ENCODE measurements at regions not wholly inside any gene's neighbourhood (a gene's known extent, or its start where the extent isn't known, plus 50 kb on each side); places are given as distances from the start of the nearest gene placed in this dataset.

- no peaks in the 10 kb centered on the region for H3K9me3 ChIP-seq
- H3K27me3 ChIP-seq (replicated peaks; ENCODE audit: insufficient read depth): peaks cover 2% of the 10 kb centered on the region
- no peak overlapping the region for H3K27ac ChIP-seq
- no peak for DNase-seq (ENCODE audit: low spot score)
- intact Hi-C loops (cut with DNase I): no loop called here
- no peak overlapping the region for H3K4me3 ChIP-seq
- no peaks in the 10 kb centered on the region for H3K4me1 ChIP-seq (replicated peaks)
- 91% methylated on average over 17 of the region's 17 CpGs for WGBS
- no peak for TF ChIP-seq POLR2A (IDR thresholded peaks at IDR 0.05)
- TF ChIP-seq CTCF (IDR thresholded peaks at IDR 0.05): no peak
- no peak for TF ChIP-seq POLR2AphosphoS5 (IDR thresholded peaks at IDR 0.05)
- H3K36me3 ChIP-seq: no peaks in the 10 kb centered on the region
Measured at GRCh38 chr10:131533846-131534526, 222.5 kb upstream of the TCERG1L start.

- 90% methylated on average over 11 of the region's 11 CpGs for WGBS
- Histone ChIP-seq H3K4me1 (replicated peaks) (no peaks in the 10 kb centered on the region), H3K27ac (no peak overlapping the region), H3K27me3 (replicated peaks; ENCODE audit: insufficient read depth) (peaks cover 2% of the 10 kb centered on the region), H3K4me3 (no peak overlapping the region), H3K9me3 (no peaks in the 10 kb centered on the region), H3K36me3 (no peaks in the 10 kb centered on the region)
- DNase-seq (ENCODE audit: low spot score): no peak
- TF ChIP-seq POLR2A (IDR thresholded peaks at IDR 0.05): no peak
- TF ChIP-seq CTCF (IDR thresholded peaks at IDR 0.05): no peak
- no peak for TF ChIP-seq POLR2AphosphoS5 (IDR thresholded peaks at IDR 0.05)
- intact Hi-C loops (cut with DNase I): no loop called here
Measured at GRCh38 chr10:131534836-131535235, 223.3 kb upstream of the TCERG1L start.

GRCh38 chr10:131536676-131537075 lies 225.2 kb upstream of the TCERG1L start:
- no peak for DNase-seq (ENCODE audit: low spot score)
- Histone ChIP-seq H3K9me3 (no peaks in the 10 kb centered on the region), H3K4me1 (replicated peaks) (no peaks in the 10 kb centered on the region), H3K4me3 (no peak overlapping the region), H3K27me3 (replicated peaks; ENCODE audit: insufficient read depth) (peaks cover 2% of the 10 kb centered on the region), H3K36me3 (no peaks in the 10 kb centered on the region), H3K27ac (no peak overlapping the region)
- no peak for TF ChIP-seq POLR2AphosphoS5 (IDR thresholded peaks at IDR 0.05)
- TF ChIP-seq POLR2A (IDR thresholded peaks at IDR 0.05): no peak
- no peak for TF ChIP-seq CTCF (IDR thresholded peaks at IDR 0.05)
- WGBS: 88% methylated on average over 15 of the region's 15 CpGs
- intact Hi-C loops (cut with DNase I): no loop called here

GRCh38 chr10:131537281-131537680 lies 225.8 kb upstream of the TCERG1L start:
- no peak overlapping the region for H3K27ac ChIP-seq
- TF ChIP-seq POLR2AphosphoS5 (IDR thresholded peaks at IDR 0.05) (no peak), POLR2A (IDR thresholded peaks at IDR 0.05) (no peak), CTCF (IDR thresholded peaks at IDR 0.05) (no peak)
- WGBS: 60% methylated on average over 1 of the region's 1 CpG
- DNase-seq (ENCODE audit: low spot score): no peak
- H3K9me3 ChIP-seq: no peaks in the 10 kb centered on the region
- H3K36me3 ChIP-seq: no peaks in the 10 kb centered on the region
- intact Hi-C loops (cut with DNase I): no loop called here
- H3K4me1 ChIP-seq (replicated peaks): no peaks in the 10 kb centered on the region
- H3K27me3 ChIP-seq (replicated peaks; ENCODE audit: insufficient read depth): peaks cover 2% of the 10 kb centered on the region
- no peak overlapping the region for H3K4me3 ChIP-seq

- Histone ChIP-seq H3K4me1 (replicated peaks) (no peaks in the 10 kb centered on the region), H3K4me3 (no peak overlapping the region), H3K27ac (no peak overlapping the region), H3K9me3 (no peaks in the 10 kb centered on the region), H3K27me3 (replicated peaks; ENCODE audit: insufficient read depth) (no peaks in the 10 kb centered on the region), H3K36me3 (no peaks in the 10 kb centered on the region)
- no peak for TF ChIP-seq POLR2AphosphoS5 (IDR thresholded peaks at IDR 0.05)
- no peak for TF ChIP-seq CTCF (IDR thresholded peaks at IDR 0.05)
- no peak for TF ChIP-seq POLR2A (IDR thresholded peaks at IDR 0.05)
- 84% methylated on average over 8 of the region's 8 CpGs for WGBS
- intact Hi-C loops (cut with DNase I): no loop called here
- no peak for DNase-seq (ENCODE audit: low spot score)
Measured at GRCh38 chr10:131544495-131544894, 233.0 kb upstream of the TCERG1L start.
